ENCODE measurements at regions not wholly inside any gene's neighbourhood (a gene's known extent, or its start where the extent isn't known, plus 50 kb on each side); places are given as distances from the start of the nearest gene placed in this dataset.

DNA sequence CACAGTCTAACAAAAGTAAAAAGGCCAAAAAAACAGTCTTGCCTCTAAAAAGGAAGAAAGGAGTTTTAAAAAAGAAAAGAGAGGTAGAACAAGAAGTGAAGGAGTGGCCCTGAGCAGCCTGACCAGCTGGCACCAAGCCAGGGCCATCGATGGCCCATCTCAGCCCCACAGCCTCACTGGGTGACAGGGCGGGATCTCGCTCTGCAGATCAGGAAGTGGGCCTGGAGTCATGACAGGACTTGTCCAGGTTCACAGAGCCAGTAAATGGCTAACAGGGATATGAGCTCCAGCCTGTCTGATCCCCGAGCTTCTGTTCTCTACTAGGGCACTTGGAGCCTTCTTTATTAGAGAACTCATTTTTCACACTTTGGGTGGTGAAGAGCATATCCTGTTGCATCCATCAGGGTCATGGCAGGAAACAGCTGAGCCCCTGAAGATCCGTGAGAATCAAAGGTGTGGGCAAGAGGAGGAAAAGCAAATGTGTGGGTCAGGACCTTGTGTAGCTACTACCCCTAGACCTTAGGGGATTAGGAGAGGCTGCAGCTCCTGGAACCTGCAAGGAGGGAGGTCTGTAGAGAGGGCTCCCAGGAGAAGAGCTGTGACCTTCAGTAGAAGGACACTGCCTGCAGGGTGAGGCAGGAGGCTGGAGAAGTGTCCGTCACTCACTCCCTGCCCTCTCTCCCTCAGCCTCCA lies 299.0 kb upstream of the MSX2 start:
- no peak overlapping the region for H3K4me3 ChIP-seq (ENCODE audit: control insufficient read depth in 1 of 7, extremely low read depth in 1 of 7, insufficient read depth in 4 of 7, low read depth in 2 of 7, low read length in 6 of 7)
- H3K27ac ChIP-seq (ENCODE audit: insufficient read depth in 1 of 2, low read depth in 1 of 2, low read length in 2 of 2, poor library complexity in 1 of 2, severe bottlenecking in 2 of 2): no peak overlapping the region
- H3K4me1 ChIP-seq (ENCODE audit: control extremely low read depth in 1 of 4, control insufficient read depth in 4 of 4, insufficient read depth in 4 of 4, low read length in 3 of 4): peaks cover 0 to 2% (median 0%) of the 10 kb centered on the region in 4 experiments
- peaks cover 0 to 20% (median 6%) of the 10 kb centered on the region in 5 experiments for H3K27me3 ChIP-seq (replicated peaks in 2 of 5; ENCODE audit: control insufficient read depth in 4 of 5, insufficient read depth in 5 of 5, low read length in 4 of 5)
- CTCF ChIA-PET: interaction anchor here (1.1 to 2.0 kb wide), 2 partner anchors 11 to 511 kb away, joined by 3 to 5 read pairs; no protein-coding TSS in a partner anchor
- WGBS (ENCODE audit: insufficient coverage): 41% methylated on average over 3 of the region's 6 CpGs
- POLR2A ChIA-PET: no interaction called here
- no peaks in the 10 kb centered on the region for H3K9me3 ChIP-seq (ENCODE audit: control extremely low read depth in 1 of 5, control insufficient read depth in 4 of 5, insufficient read depth in 2 of 5, low read depth in 1 of 5, low read length in 4 of 5)
- no peaks in the 10 kb centered on the region for H3K36me3 ChIP-seq (ENCODE audit: control insufficient read depth in 4 of 4, insufficient read depth in 4 of 4, low read length in 3 of 4)
- DNase-seq: peak in 1 of 3 donors; percentile 3

DNA sequence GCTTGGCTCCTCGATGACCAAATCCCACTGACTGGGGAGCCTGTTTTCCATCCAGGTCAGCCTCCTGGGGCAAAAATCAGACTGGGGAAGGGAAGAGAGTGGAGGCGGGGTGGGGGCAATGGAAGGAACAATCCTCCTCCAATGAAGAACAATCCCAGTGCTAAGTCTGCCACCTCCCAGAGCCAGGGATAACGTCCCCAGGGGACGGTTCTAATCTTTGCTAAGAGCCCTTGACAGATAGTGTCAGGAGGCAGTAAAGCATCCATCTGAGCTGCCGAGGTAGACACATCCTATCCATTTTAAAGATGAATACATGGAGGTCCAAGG lies 298.5 kb upstream of the MSX2 start:
- H3K36me3 ChIP-seq (ENCODE audit: control insufficient read depth in 4 of 4, insufficient read depth in 4 of 4, low read length in 3 of 4): no peaks in the 10 kb centered on the region
- no peak for DNase-seq
- 52% methylated on average over 3 of the region's 5 CpGs for WGBS (ENCODE audit: insufficient coverage)
- CTCF ChIA-PET: interaction anchor here (1.1 to 2.0 kb wide), 3 partner anchors 10 to 511 kb away, joined by 3 to 5 read pairs (median 3); no protein-coding TSS in a partner anchor
- no peak overlapping the region for H3K27ac ChIP-seq (ENCODE audit: insufficient read depth in 1 of 2, low read depth in 1 of 2, low read length in 2 of 2, poor library complexity in 1 of 2, severe bottlenecking in 2 of 2)
- POLR2A ChIA-PET: no interaction called here
- H3K9me3 ChIP-seq (ENCODE audit: control extremely low read depth in 1 of 5, control insufficient read depth in 4 of 5, insufficient read depth in 2 of 5, low read depth in 1 of 5, low read length in 4 of 5): no peaks in the 10 kb centered on the region
- no peak overlapping the region for H3K4me3 ChIP-seq (ENCODE audit: control insufficient read depth in 1 of 7, extremely low read depth in 1 of 7, insufficient read depth in 4 of 7, low read depth in 2 of 7, low read length in 6 of 7)
- H3K27me3 ChIP-seq (replicated peaks in 2 of 5; ENCODE audit: control insufficient read depth in 4 of 5, insufficient read depth in 5 of 5, low read length in 4 of 5): peaks cover 0 to 16% (median 6%) of the 10 kb centered on the region in 5 experiments
- H3K4me1 ChIP-seq (ENCODE audit: control extremely low read depth in 1 of 4, control insufficient read depth in 4 of 4, insufficient read depth in 4 of 4, low read length in 3 of 4): peaks cover 0 to 2% (median 0%) of the 10 kb centered on the region in 4 experiments

DNA sequence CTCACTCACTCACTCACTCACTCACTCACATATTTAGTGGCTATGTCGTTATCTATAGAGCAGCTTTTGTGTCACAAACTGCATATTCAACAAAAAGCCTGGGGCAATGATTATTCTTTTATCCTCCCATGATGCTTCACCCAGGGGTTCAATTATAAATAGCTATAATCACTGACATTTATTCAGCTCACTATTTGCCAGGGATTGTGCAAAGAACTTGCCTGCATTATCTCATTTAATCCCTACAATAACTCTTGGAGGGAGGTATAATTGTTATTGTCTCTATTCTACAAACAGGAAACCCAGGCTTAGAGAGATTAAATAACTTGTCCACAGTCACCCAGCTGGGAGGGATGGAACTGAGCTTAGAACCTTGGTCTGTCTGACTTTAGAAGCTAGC lies 298.0 kb upstream of the MSX2 start:
- Histone ChIP-seq H3K4me3 (ENCODE audit: control insufficient read depth in 1 of 7, extremely low read depth in 1 of 7, insufficient read depth in 4 of 7, low read depth in 2 of 7, low read length in 6 of 7) (no peak overlapping the region), H3K27ac (ENCODE audit: insufficient read depth in 1 of 2, low read depth in 1 of 2, low read length in 2 of 2, poor library complexity in 1 of 2, severe bottlenecking in 2 of 2) (no peak overlapping the region), H3K36me3 (ENCODE audit: control insufficient read depth in 4 of 4, insufficient read depth in 4 of 4, low read length in 3 of 4) (no peaks in the 10 kb centered on the region), H3K4me1 (ENCODE audit: control extremely low read depth in 1 of 4, control insufficient read depth in 4 of 4, insufficient read depth in 4 of 4, low read length in 3 of 4) (peaks cover 0 to 2% (median 0%) of the 10 kb centered on the region in 4 experiments), H3K9me3 (ENCODE audit: control extremely low read depth in 1 of 5, control insufficient read depth in 4 of 5, insufficient read depth in 2 of 5, low read depth in 1 of 5, low read length in 4 of 5) (no peaks in the 10 kb centered on the region), H3K27me3 (replicated peaks in 2 of 5; ENCODE audit: control insufficient read depth in 4 of 5, insufficient read depth in 5 of 5, low read length in 4 of 5) (peaks cover 0 to 16% (median 8%) of the 10 kb centered on the region in 5 experiments)
- ChIA-PET POLR2A (no interaction called here), CTCF (interaction anchor here (0.6 to 2.0 kb wide), 4 partner anchors 9 to 99 kb away, joined by 3 to 5 read pairs (median 4); no protein-coding TSS in a partner anchor)
- WGBS (ENCODE audit: insufficient coverage): 100% methylated on average over 1 of the region's 1 CpG
- DNase-seq: no peak

DNA sequence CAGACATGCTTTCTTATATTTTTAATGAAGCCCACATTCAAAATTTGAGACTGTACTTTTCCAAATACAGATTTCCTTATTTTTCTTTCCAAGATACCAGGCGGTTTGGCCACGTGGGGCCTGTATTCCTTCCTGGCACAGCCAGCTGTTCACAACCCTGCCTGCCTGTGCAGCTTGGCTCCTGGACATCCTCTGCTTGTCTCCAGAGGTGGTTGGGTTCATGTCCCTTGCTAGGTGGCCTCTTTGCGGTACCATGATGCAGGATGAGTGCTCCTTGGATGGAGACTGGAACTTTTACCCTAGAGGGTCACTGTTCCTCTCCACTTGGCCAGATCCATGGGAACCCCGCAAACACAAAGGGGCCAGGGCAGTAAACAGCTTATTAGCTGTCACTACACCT lies 297.5 kb upstream of the MSX2 start:
- DNase-seq: no peak
- H3K27ac ChIP-seq (ENCODE audit: insufficient read depth in 1 of 2, low read depth in 1 of 2, low read length in 2 of 2, poor library complexity in 1 of 2, severe bottlenecking in 2 of 2): no peak overlapping the region
- peaks cover 0 to 16% (median 8%) of the 10 kb centered on the region in 5 experiments for H3K27me3 ChIP-seq (replicated peaks in 2 of 5; ENCODE audit: control insufficient read depth in 4 of 5, insufficient read depth in 5 of 5, low read length in 4 of 5)
- WGBS (ENCODE audit: insufficient coverage): 82% methylated on average over 3 of the region's 4 CpGs
- no peak overlapping the region for H3K4me3 ChIP-seq (ENCODE audit: control insufficient read depth in 1 of 7, extremely low read depth in 1 of 7, insufficient read depth in 4 of 7, low read depth in 2 of 7, low read length in 6 of 7)
- ChIA-PET CTCF (interaction anchor here (0.6 to 2.0 kb wide), 4 partner anchors 9 to 98 kb away, joined by 3 to 5 read pairs (median 4); no protein-coding TSS in a partner anchor), POLR2A (interaction anchor here (0.6 kb wide), 1 partner anchor 14 kb away, joined by 3 read pairs; no protein-coding TSS in a partner anchor)
- H3K4me1 ChIP-seq (ENCODE audit: control extremely low read depth in 1 of 4, control insufficient read depth in 4 of 4, insufficient read depth in 4 of 4, low read length in 3 of 4): peaks cover 0 to 2% (median 0%) of the 10 kb centered on the region in 4 experiments
- no peaks in the 10 kb centered on the region for H3K9me3 ChIP-seq (ENCODE audit: control extremely low read depth in 1 of 5, control insufficient read depth in 4 of 5, insufficient read depth in 2 of 5, low read depth in 1 of 5, low read length in 4 of 5)
- no peaks in the 10 kb centered on the region for H3K36me3 ChIP-seq (ENCODE audit: control insufficient read depth in 4 of 4, insufficient read depth in 4 of 4, low read length in 3 of 4)

DNA sequence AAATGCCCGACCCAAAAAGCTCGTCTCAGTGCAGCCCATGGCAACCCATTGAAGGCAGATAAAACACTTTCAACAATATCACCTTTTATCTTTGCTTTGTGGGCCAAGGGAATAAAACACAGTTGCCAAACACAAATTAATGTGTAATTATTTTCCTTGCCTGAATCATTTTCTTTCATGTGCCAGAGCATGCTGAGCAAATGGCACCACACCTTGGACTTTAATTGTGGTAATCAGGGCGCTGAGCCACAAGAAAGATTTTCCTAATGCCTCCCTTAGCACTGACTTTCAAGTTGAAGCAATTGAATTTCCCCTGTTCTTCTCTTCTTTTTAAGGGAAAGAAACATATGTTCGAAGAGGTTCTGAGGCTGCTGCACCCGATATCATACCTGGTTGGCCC lies 297.1 kb upstream of the MSX2 start:
- ChIA-PET CTCF (interaction anchor here (1.2 kb wide), 1 partner anchor 33 kb away, joined by 3 read pairs; no protein-coding TSS in a partner anchor), POLR2A (interaction anchor here (0.6 kb wide), 1 partner anchor 15 kb away, joined by 3 read pairs; no protein-coding TSS in a partner anchor)
- no peak for DNase-seq
- Histone ChIP-seq H3K4me1 (ENCODE audit: control extremely low read depth in 1 of 4, control insufficient read depth in 4 of 4, insufficient read depth in 4 of 4, low read length in 3 of 4) (peaks cover 0 to 2% (median 0%) of the 10 kb centered on the region in 4 experiments), H3K4me3 (ENCODE audit: control insufficient read depth in 1 of 7, extremely low read depth in 1 of 7, insufficient read depth in 4 of 7, low read depth in 2 of 7, low read length in 6 of 7) (no peak overlapping the region), H3K27ac (ENCODE audit: insufficient read depth in 1 of 2, low read depth in 1 of 2, low read length in 2 of 2, poor library complexity in 1 of 2, severe bottlenecking in 2 of 2) (no peak overlapping the region), H3K9me3 (ENCODE audit: control extremely low read depth in 1 of 5, control insufficient read depth in 4 of 5, insufficient read depth in 2 of 5, low read depth in 1 of 5, low read length in 4 of 5) (no peaks in the 10 kb centered on the region), H3K27me3 (replicated peaks in 2 of 5; ENCODE audit: control insufficient read depth in 4 of 5, insufficient read depth in 5 of 5, low read length in 4 of 5) (peaks cover 0 to 16% (median 8%) of the 10 kb centered on the region in 5 experiments), H3K36me3 (ENCODE audit: control insufficient read depth in 4 of 4, insufficient read depth in 4 of 4, low read length in 3 of 4) (no peaks in the 10 kb centered on the region)
- WGBS (ENCODE audit: insufficient coverage): 91% methylated on average over 5 of the region's 5 CpGs

DNA sequence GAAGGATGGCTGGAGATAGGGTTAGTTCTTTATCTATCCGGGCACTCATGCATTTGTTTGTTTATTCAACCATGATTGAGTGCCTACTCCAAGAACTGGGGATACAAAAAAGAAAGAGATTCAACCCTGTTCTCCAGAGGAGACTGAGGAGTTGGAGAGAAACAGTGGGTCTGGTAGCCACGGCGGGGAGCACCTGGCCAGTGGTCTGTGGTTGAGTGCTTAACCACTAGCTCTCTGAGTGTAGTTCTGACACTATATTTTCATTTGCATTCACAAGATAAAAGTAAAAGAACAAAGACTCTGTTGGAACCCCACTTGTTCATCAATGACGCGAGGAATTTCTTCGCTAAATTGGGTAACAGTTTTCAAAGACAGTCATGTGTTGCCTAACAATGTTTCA lies 295.5 kb upstream of the MSX2 start:
- ChIA-PET POLR2A (no interaction called here), CTCF (interaction anchor here (2.8 kb wide), 1 partner anchor 9 kb away, joined by 9 read pairs; no protein-coding TSS in a partner anchor)
- Histone ChIP-seq H3K36me3 (ENCODE audit: control insufficient read depth in 4 of 4, insufficient read depth in 4 of 4, low read length in 3 of 4) (no peaks in the 10 kb centered on the region), H3K4me3 (ENCODE audit: control insufficient read depth in 1 of 7, extremely low read depth in 1 of 7, insufficient read depth in 4 of 7, low read depth in 2 of 7, low read length in 6 of 7) (no peak overlapping the region), H3K4me1 (ENCODE audit: control extremely low read depth in 1 of 4, control insufficient read depth in 4 of 4, insufficient read depth in 4 of 4, low read length in 3 of 4) (peaks cover 0 to 2% (median 0%) of the 10 kb centered on the region in 4 experiments), H3K9me3 (ENCODE audit: control extremely low read depth in 1 of 5, control insufficient read depth in 4 of 5, insufficient read depth in 2 of 5, low read depth in 1 of 5, low read length in 4 of 5) (no peaks in the 10 kb centered on the region), H3K27me3 (replicated peaks in 2 of 5; ENCODE audit: control insufficient read depth in 4 of 5, insufficient read depth in 5 of 5, low read length in 4 of 5) (peaks cover 0 to 20% (median 6%) of the 10 kb centered on the region in 5 experiments), H3K27ac (ENCODE audit: insufficient read depth in 1 of 2, low read depth in 1 of 2, low read length in 2 of 2, poor library complexity in 1 of 2, severe bottlenecking in 2 of 2) (no peak overlapping the region)
- DNase-seq: no peak
- WGBS (ENCODE audit: insufficient coverage): 83% methylated on average over 3 of the region's 6 CpGs

DNA sequence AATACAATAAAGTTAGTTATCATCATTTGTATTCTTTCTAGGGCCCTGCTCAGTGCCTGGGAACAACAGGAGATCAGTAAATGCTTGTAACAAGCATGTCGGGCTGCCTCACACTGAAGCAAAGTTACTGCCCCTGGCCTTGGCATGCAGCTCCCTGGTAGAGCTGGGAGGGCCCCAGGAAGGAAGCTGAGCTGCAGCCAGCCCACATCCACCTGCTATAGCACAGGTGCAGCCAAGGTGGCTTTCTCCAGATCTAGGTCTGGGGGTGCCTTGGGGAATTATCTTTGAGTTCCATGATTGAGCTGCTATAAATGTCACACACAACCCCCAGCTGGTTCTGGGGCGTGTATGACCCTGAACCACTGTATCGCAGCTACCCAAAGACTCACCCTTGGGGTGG lies 293.4 kb upstream of the MSX2 start:
- H3K9me3 ChIP-seq (ENCODE audit: control extremely low read depth in 1 of 5, control insufficient read depth in 4 of 5, insufficient read depth in 2 of 5, low read depth in 1 of 5, low read length in 4 of 5): no peaks in the 10 kb centered on the region
- H3K27ac ChIP-seq (ENCODE audit: insufficient read depth in 1 of 2, low read depth in 1 of 2, low read length in 2 of 2, poor library complexity in 1 of 2, severe bottlenecking in 2 of 2): no peak overlapping the region
- peaks cover 0 to 18% (median 6%) of the 10 kb centered on the region in 5 experiments for H3K27me3 ChIP-seq (replicated peaks in 2 of 5; ENCODE audit: control insufficient read depth in 4 of 5, insufficient read depth in 5 of 5, low read length in 4 of 5)
- WGBS (ENCODE audit: insufficient coverage): 80% methylated on average over 1 of the region's 3 CpGs
- H3K4me1 ChIP-seq (ENCODE audit: control extremely low read depth in 1 of 4, control insufficient read depth in 4 of 4, insufficient read depth in 4 of 4, low read length in 3 of 4): no peaks in the 10 kb centered on the region
- ChIA-PET POLR2A (no interaction called here), CTCF (interaction anchor here (0.8 to 2.8 kb wide), 3 partner anchors 11 to 17 kb away, joined by 3 to 9 read pairs (median 5); no protein-coding TSS in a partner anchor)
- no peak overlapping the region for H3K4me3 ChIP-seq (ENCODE audit: control insufficient read depth in 1 of 7, extremely low read depth in 1 of 7, insufficient read depth in 4 of 7, low read depth in 2 of 7, low read length in 6 of 7)
- no peaks in the 10 kb centered on the region for H3K36me3 ChIP-seq (ENCODE audit: control insufficient read depth in 4 of 4, insufficient read depth in 4 of 4, low read length in 3 of 4)
- no peak for DNase-seq

Data from common myeloid progenitor, CD34-positive (primary cell).